ENCODE measurements at regions not wholly inside any gene's neighbourhood (a gene's known extent, or its start where the extent isn't known, plus 50 kb on each side); places are given as distances from the start of the nearest gene placed in this dataset.

- Histone ChIP-seq H3K9ac (ENCODE audit: low read depth in 2 of 2, low read length in 2 of 2) (no peak overlapping the region), H3K27ac (no peak overlapping the region)
- no peak for DNase-seq
These were observed 635.8 kb downstream of the DSC3 start for GRCh38 chr18:30406728-30407127.

GRCh38 chr18:30405038-30405437, 637.5 kb downstream of the DSC3 start:
- intact Hi-C loops (cut with DNase I), result no loop called here
- Histone ChIP-seq H3K4me1 (no peaks in the 10 kb centered on the region), H3K4me3 (no peak overlapping the region), H3K9me3 (no peaks in the 10 kb centered on the region), H3K9ac (ENCODE audit: low read depth in 2 of 2, low read length in 2 of 2) (no peak overlapping the region), H3K27ac (no peak overlapping the region), H3K36me3 (no peaks in the 10 kb centered on the region), H3K27me3 (no peaks in the 10 kb centered on the region)
- no peak for TF ChIP-seq CTCF (IDR thresholded peaks at IDR 0.05)
- no peak for DNase-seq

More at GRCh38 chr18:30406728-30407127, 635.8 kb downstream of the DSC3 start:
- Histone ChIP-seq H3K9me3 (no peaks in the 10 kb centered on the region), H3K27me3 (no peaks in the 10 kb centered on the region), H3K36me3 (no peaks in the 10 kb centered on the region), H3K4me1 (no peaks in the 10 kb centered on the region), H3K4me3 (no peak overlapping the region)
- no peak for TF ChIP-seq CTCF (IDR thresholded peaks at IDR 0.05)
- intact Hi-C loops (cut with DNase I), result no loop called here

- DNase-seq, result no peak
- no peak for TF ChIP-seq CTCF (IDR thresholded peaks at IDR 0.05)
- no peaks in the 10 kb centered on the region for H3K4me1 ChIP-seq
- no peak overlapping the region for H3K9ac ChIP-seq (ENCODE audit: low read depth in 2 of 2, low read length in 2 of 2)
- intact Hi-C loops (cut with DNase I), result no loop called here
- no peak overlapping the region for H3K4me3 ChIP-seq
- no peak overlapping the region for H3K27ac ChIP-seq
- no peaks in the 10 kb centered on the region for H3K27me3 ChIP-seq
- no peaks in the 10 kb centered on the region for H3K9me3 ChIP-seq
- no peaks in the 10 kb centered on the region for H3K36me3 ChIP-seq
These were observed 638.1 kb downstream of the DSC3 start for GRCh38 chr18:30404422-30404821.

- Histone ChIP-seq H3K4me1 (no peaks in the 10 kb centered on the region), H3K27ac (no peak overlapping the region), H3K36me3 (no peaks in the 10 kb centered on the region), H3K27me3 (no peaks in the 10 kb centered on the region), H3K4me3 (no peak overlapping the region), H3K9ac (ENCODE audit: low read depth in 2 of 2, low read length in 2 of 2) (no peak overlapping the region), H3K9me3 (no peaks in the 10 kb centered on the region)
- intact Hi-C loops (cut with DNase I), result no loop called here
- TF ChIP-seq CTCF (IDR thresholded peaks at IDR 0.05), result no peak
- DNase-seq, result no peak
These were observed 639.3 kb downstream of the DSC3 start for GRCh38 chr18:30403278-30403677.

- Histone ChIP-seq H3K4me3 (no peak overlapping the region), H3K36me3 (no peaks in the 10 kb centered on the region), H3K27me3 (no peaks in the 10 kb centered on the region), H3K9ac (ENCODE audit: low read depth in 2 of 2, low read length in 2 of 2) (no peak overlapping the region), H3K27ac (no peak overlapping the region), H3K9me3 (no peaks in the 10 kb centered on the region), H3K4me1 (no peaks in the 10 kb centered on the region)
- intact Hi-C loops (cut with DNase I), result no loop called here
- no peak for DNase-seq
- no peak for TF ChIP-seq CTCF (IDR thresholded peaks at IDR 0.05)
These were observed 655.1 kb downstream of the DSC3 start for GRCh38 chr18:30387401-30387800.

- intact Hi-C loops (cut with DNase I), result no loop called here
- Histone ChIP-seq H3K27ac (no peak overlapping the region), H3K4me3 (no peak overlapping the region), H3K9me3 (no peaks in the 10 kb centered on the region), H3K27me3 (no peaks in the 10 kb centered on the region), H3K36me3 (no peaks in the 10 kb centered on the region), H3K9ac (ENCODE audit: low read depth in 2 of 2, low read length in 2 of 2) (no peak overlapping the region), H3K4me1 (no peaks in the 10 kb centered on the region)
- no peak for DNase-seq
- no peak for TF ChIP-seq CTCF (IDR thresholded peaks at IDR 0.05)
These were observed 655.9 kb downstream of the DSC3 start for GRCh38 chr18:30386624-30387023.

All from colonic mucosa (tissue), 4 donors.